ENCODE measurements at regions not wholly inside any gene's neighbourhood (a gene's known extent, or its start where the extent isn't known, plus 50 kb on each side); places are given as distances from the start of the nearest gene placed in this dataset.
"Not testable (repeated sequence)": the region's sequence is repeated elsewhere in the genome, so short reads cannot be mapped to it uniquely, and the experiment has no call there.

DNA sequence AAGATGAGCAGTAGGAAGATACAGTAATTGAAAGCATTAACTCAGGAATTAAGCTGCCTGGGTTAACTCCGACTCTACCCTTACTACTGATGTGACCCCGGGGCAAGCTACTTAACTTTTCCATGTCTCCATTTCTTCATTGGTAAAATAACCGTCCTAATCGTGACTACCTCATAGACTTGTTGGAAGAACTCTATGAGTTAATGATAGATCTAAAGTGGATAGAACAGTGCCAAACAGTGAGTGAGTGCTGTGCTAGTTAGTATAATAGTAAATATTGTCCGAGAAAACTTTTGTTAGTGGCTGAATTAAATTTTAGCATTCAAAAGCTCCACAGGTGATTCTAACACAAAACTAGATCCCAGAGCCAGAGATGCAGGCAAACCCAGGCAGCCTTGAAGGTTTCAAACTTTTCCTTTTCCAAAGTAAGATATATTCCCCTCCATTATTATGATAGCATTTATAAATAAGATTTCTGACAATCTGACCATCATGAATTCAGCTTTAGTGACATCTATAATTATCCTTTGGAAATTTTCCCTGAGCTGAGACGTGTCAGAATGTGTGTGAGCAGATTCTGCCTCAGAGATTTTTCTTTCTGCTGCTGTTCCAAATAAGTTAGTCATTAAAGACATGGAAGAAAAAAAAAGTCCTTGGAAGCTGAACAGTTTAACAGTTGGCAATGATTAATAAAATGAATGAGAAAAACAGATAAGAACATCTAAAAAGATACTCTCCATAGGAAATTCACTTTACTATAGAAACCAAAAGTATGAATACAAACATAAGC, 369.5 kb downstream of the PRELID2 start:
- WGBS, 2 donors = 46 to 48% methylated on average over 6 of the region's 6 CpGs
- no peak for DNase-seq (ENCODE audit: low spot score in 2 of 2)

DNA sequence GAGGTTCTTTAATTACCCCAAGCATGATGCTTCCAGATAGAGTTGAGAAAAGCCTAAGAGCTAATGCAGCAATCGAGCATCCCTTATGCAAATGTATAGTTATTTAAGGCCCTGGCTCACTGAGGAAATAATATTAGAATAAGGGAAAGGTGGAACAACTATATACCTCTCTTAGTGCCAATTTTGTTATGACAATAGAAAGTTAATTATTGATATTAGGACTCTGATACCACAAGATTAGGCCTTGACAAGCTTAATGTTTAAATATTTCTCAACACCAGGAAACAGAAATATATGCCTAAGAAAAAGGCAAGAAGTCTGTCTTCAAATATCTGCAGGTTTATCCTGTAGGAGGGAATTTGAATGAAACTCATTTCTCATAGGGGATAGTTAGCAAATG, 371.0 kb downstream of the PRELID2 start:
- 66 to 77% methylated on average over 1 of the region's 1 CpG for WGBS, 2 donors
- intact Hi-C loops (cut with DNase I; ENCODE audit: low total_unique reads) = no loop called here
- TF ChIP-seq CTCF (IDR thresholded peaks at IDR 0.05) = no peak
- TF ChIP-seq POLR2A (IDR thresholded peaks at IDR 0.05) = no peak

More for the DNA sequence above, 369.5 kb downstream of the PRELID2 start:
- no peak for TF ChIP-seq POLR2A (IDR thresholded peaks at IDR 0.05)
- intact Hi-C loops (cut with DNase I; ENCODE audit: low total_unique reads) = no loop called here
- no peak overlapping the region for H3K4me3 ChIP-seq (ENCODE audit: low read depth, poor library complexity, severe bottlenecking)

GRCh38 chr5:145463634-145464033, 371.5 kb downstream of the PRELID2 start:
- TF ChIP-seq CTCF (IDR thresholded peaks at IDR 0.05) (no peak), POLR2A (IDR thresholded peaks at IDR 0.05) (no peak)
- 73 to 76% methylated on average over 1 of the region's 1 CpG for WGBS, 2 donors
- DNase-seq (ENCODE audit: low spot score in 2 of 2) = no peak
- intact Hi-C loops (cut with DNase I; ENCODE audit: low total_unique reads) = no loop called here
- H3K4me3 ChIP-seq (ENCODE audit: low read depth, poor library complexity, severe bottlenecking) = no peak overlapping the region

More for the DNA sequence above, 371.0 kb downstream of the PRELID2 start:
- no peak overlapping the region for H3K4me3 ChIP-seq (ENCODE audit: low read depth, poor library complexity, severe bottlenecking)
- DNase-seq (ENCODE audit: low spot score in 2 of 2) = no peak

- WGBS, 2 donors = 81 to 93% methylated on average over 3 of the region's 3 CpGs
- DNase-seq (ENCODE audit: low spot score in 2 of 2) = no peak
- TF ChIP-seq CTCF (IDR thresholded peaks at IDR 0.05) (no peak), POLR2A (IDR thresholded peaks at IDR 0.05) (no peak)
- intact Hi-C loops (cut with DNase I; ENCODE audit: low total_unique reads) = no loop called here
- no peak overlapping the region for H3K4me3 ChIP-seq (ENCODE audit: low read depth, poor library complexity, severe bottlenecking)
These were observed 372.6 kb downstream of the PRELID2 start for GRCh38 chr5:145462525-145462924.

- intact Hi-C loops (cut with DNase I; ENCODE audit: low total_unique reads) = no loop called here
- H3K4me3 ChIP-seq (ENCODE audit: low read depth, poor library complexity, severe bottlenecking) = no peak overlapping the region
- no peak for DNase-seq (ENCODE audit: low spot score in 2 of 2)
- no peak for TF ChIP-seq CTCF (IDR thresholded peaks at IDR 0.05)
- no peak for TF ChIP-seq POLR2A (IDR thresholded peaks at IDR 0.05)
- 78 to 91% methylated on average over 5 of the region's 5 CpGs for WGBS, 2 donors
These were observed 384.8 kb downstream of the PRELID2 start for GRCh38 chr5:145450286-145450885.

DNA sequence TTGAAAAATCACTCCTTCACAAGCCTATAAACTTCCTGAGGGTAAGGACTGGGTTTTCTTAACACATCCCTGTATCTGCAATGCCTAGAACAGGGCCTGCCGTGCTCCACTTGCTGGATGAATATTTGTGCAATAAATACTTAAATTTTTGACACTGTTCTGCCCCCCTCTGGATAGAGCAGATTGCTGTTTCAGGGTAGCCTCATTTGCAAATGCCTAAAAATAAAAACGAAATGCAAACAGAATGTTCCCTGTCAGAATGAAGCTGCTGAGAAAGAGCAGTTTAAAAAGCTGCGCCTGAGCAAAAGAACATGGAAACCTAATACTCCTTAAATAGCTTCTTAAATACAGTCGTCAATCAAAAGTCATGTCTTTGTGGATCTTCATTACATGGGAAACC, 385.3 kb downstream of the PRELID2 start:
- DNase-seq (ENCODE audit: low spot score in 2 of 2) = no peak
- intact Hi-C loops (cut with DNase I; ENCODE audit: low total_unique reads) = no loop called here
- no peak overlapping the region for H3K4me3 ChIP-seq (ENCODE audit: low read depth, poor library complexity, severe bottlenecking)
- TF ChIP-seq POLR2A (IDR thresholded peaks at IDR 0.05) = no peak
- no peak for TF ChIP-seq CTCF (IDR thresholded peaks at IDR 0.05)
- WGBS, 2 donors = 67 to 78% methylated on average over 4 of the region's 4 CpGs

GRCh38 chr5:145446875-145447274, 388.3 kb downstream of the PRELID2 start:
- DNase-seq (ENCODE audit: low spot score in 2 of 2); intact Hi-C loops (cut with DNase I; ENCODE audit: low total_unique reads); H3K4me3 ChIP-seq (ENCODE audit: low read depth, poor library complexity, severe bottlenecking): not testable (repeated sequence)
- 83 to 95% methylated on average over 3 of the region's 3 CpGs for WGBS, 2 donors
